GM18511 (cell line): ENCODE measurements at regions not wholly inside any gene's neighbourhood (a gene's known extent, or its start where the extent isn't known, plus 50 kb on each side); places are given as distances from the start of the nearest gene placed in this dataset.
"Not testable (repeated sequence)": the region's sequence is repeated elsewhere in the genome, so short reads cannot be mapped to it uniquely, and the experiment has no call there.

Source experiments
- ATAC-seq: cut with Tn5 transposase; IDR thresholded peaks from one replicate; pipeline ENCODE4 v1.9.1; 2021; ENCODE audit warnings: mild to moderate bottlenecking, moderate library complexity; ENCODE audit not compliant: unreplicated experiment

DNA sequence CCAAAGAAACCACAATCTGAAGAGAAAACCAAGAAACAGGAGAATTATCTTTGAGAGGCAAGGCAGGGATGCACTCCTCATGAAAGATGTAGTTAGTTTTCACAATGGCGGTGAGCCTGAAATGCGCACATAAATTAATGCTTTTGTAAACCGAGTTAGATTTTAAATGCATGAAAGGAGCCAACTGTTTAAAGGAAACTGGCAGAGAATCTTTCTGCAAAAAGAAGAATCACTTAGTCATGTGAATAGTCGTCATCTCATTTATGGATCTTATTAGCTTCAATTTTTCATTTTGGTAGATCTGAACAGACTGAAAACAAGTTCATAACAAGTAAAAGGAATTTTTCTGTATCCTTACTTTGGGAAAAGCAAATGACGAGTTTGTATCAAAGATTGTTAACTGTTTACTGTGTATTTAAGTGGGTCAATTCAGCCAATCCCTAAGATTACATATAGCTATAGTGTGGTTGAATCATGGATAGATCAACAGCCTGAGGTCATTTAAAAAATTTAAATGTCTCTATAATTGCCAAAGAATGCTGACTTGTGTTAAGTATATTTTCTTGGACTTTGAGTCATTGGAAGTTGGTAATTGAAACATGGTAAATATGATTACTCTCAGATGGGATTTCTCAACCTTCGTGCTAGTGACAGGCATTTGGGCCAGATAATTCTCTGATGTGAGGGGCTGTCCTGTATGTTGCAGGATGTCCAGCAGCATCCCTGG lies 226.6 kb upstream of the KAZN start:
- ATAC-seq = no peak

- no peak for ATAC-seq
Observed at GRCh38 chr1:14372526-14372925, 226.0 kb upstream of the KAZN start.

DNA sequence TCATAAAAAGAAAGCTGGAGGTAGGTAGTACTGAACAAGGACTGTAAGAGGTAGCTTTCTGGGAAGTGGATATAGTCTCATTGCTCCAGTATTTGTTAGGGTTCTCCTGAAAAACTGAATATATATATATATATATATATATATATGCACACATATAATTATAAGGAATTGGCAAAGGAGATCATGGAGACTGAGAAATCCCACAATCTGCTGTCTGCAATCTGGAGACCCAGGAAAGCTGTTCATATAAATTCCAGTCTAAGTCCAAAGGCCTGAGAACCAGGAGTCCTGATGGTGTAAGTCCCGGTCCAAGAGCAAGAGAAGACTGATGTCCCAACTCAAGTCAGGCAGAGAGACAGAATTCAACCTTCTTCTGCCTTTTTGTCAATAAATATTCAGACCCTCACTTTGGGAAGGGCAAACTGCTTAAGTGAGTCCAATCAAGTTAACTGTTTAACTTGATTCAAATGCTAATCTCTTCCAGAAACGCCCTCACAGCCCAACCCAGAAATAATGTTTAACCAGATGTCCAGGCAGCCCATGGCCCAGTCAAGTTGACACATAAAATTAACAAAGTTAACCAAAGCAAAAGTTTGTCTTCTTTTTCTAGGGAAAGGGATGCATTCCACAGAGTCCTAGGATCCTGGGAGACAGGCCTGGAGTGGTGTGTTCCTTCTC lies 225.3 kb upstream of the KAZN start:
- no peak for ATAC-seq

DNA sequence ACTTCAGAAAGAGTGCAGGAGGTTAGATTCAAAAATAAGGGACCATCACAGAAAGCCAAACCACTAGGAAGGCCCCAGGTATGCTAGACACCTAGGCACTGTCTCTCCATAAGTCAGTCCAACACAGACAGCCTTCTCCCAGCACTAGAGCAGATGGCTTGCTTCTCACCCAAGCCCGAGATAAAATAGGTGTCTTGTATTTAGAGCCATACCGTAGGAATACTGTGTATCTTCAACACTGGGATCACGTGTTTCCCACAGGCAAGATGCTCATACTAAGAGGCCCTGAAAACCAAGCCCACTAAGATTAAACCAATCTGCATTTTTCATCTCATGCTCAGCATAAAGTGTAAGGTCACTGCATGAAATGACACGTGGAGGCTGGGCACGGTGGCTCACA lies 223.3 kb upstream of the KAZN start:
- ATAC-seq = no peak

- ATAC-seq = no peak
Observed at GRCh38 chr1:14377386-14377785, 221.1 kb upstream of the KAZN start.

GRCh38 chr1:14380408-14380807 lies 218.1 kb upstream of the KAZN start:
- no peak for ATAC-seq

- no peak for ATAC-seq
Observed at GRCh38 chr1:14390816-14391215, 207.7 kb upstream of the KAZN start.

DNA sequence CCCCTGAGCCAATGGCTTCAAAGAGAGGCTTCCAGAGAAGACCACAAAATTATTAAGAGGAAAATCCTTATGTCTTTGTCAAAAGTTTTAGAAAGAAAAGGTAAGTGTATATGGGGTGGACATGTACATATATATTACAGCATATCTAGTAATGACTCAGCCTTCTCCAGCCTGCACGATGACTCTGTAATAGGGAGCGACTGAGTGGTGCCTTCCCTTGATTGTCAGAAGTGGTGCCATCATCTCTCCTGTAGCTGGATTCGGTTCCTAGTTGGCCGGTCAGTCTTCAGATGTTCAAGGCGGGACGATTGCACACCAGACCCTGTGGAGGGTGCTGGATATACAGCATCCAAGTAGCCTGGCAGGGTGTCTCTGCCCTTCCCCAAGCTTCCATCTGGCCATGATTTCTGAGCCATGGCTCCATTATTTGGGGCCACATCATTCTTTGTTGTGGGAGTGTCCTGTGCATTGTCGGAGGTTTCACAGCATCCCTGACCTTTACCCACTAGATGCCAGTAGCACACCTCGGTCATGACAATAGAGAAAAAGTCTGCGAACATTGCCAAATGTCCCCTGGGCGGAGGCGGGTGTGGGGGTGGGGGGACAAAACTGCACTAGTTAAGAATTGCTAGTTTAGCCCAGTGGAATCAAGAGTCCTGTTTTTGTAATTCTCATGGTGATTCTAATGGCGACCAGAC lies 206.2 kb upstream of the KAZN start:
- no peak for ATAC-seq

DNA sequence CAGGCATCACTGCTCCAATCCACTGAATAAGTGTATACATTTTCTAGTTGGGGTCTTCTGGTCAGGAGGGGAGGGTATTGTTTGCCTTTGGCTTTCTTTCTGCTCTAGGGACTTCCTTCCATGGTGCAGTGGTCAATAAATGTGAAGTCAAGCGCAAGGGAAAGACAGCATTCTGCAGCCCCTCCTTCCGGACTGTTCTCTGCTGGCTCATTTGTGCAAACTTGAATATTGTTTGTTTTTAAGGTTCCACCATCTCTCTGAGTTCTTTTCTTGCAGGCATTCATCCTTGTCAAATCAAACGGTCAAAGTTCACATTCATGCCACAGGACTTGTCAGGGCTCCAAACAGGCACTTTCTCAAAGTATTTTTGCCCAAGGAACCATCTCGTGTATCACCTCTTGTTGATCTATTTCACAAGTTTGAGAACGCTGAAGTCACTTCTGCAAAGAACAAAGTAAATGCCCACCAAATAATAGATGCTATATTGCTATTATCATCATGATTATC lies 205.6 kb upstream of the KAZN start:
- no peak for ATAC-seq

DNA sequence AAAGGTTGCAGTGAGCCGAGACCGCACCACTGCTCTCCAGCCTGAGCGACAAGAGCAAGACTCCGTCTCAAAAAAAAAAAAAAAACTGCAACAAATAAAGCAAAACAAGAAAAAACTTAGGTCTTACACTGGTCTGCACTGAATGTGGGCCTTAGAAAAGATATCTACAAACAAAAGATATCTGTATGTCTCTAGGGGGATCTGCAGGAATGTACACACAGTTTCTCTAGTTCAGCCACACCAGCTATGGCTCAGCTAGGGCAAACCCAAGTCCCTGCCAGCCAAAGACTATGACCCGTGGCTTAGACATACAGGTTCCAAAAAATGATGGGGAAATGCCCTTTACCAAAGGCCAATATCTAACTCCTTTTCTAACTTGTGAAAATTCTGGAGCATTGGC lies 202.4 kb upstream of the KAZN start:
- ATAC-seq = no peak

DNA sequence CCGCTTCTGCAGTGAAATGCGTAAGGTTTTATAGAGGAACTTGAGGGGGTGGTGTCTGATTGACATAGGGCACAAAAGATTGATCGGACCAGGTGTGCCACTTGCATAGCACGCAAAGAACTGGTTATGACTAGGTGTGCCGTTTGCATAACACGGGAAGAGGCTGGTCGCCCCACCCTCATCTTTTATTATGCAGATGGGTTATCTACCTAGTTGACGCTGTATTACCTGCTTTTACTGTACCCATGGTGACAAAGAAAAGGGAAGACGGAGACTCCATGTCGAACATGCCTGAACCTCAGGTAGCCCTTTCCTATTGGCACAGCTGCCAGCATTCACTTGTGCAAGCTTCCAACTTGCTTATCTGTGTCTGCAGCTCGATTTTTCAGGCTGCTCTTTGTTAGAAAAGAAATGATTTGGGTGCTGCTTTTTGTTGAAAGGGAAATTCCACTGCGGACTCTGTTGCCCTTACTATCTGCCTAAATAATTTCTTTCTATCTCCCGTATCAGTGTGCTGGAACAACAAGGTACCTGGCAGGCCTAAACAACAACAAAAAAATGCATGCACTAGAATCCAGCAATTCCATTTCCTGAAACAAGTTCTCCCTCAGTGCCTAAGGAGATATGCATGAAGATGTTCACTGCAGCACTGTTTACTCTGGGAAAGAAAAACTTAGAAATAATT lies 194.4 kb upstream of the KAZN start:
- no peak for ATAC-seq

DNA sequence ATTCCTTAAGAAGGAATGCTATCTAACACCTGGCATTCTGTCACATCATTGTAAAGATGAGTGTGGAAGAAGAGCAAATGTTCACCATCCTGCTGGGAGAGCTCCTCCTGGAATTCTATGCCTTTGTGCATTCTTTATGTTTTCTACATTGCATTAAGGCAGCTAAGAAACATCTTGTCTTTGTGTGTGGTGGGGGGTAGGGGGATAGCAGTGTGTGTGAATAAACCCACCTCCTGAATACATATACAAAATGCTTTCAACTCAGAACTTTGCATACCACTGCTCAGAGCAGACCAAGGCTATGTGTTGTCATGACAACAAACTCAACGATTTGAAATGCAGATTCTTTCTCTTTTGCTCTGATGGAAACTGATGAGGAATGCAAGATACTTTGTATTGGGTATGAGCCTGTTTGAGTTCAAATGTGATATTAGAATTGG lies 193.6 kb upstream of the KAZN start:
- ATAC-seq = no peak

DNA sequence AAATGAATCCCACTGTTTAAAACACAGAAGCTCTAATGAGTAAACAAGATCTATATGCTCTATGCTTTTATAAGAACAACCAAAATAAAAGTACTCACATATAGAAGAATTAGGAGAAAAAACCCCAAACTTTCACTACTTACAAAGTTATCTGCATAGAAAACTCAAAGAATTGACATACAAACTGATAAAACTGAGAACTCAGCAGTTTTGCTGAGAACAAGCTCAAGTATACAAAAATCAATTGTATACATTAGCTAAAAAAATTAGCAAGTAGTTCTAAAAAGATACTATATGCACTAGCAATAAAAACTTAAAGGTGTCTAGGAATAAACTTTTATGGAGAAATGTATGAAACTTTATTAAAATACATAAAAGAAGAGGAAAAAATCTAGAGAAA lies 186.2 kb upstream of the KAZN start:
- no peak for ATAC-seq

- no peak for ATAC-seq
Observed at GRCh38 chr1:14413819-14414490, 184.5 kb upstream of the KAZN start.

DNA sequence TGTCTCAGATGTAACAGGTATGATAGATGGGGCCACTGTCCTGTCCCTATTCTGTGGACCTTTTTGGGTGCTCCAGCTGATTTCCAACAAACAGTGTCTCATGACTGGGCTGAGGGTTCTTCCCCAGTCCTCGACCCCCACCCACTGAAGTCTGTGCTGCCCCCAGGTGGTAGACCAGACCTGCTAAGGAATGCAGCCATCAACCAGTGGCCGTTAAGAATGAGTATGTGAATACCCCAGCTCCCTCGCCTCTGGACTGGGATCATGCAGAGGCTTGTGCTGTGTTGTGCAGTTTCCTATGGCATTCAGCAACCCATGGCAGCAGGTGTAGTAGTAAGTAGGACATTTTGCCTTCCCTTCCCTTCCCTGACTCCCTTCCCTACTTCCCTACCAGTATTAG lies 183.1 kb upstream of the KAZN start:
- no peak for ATAC-seq

DNA sequence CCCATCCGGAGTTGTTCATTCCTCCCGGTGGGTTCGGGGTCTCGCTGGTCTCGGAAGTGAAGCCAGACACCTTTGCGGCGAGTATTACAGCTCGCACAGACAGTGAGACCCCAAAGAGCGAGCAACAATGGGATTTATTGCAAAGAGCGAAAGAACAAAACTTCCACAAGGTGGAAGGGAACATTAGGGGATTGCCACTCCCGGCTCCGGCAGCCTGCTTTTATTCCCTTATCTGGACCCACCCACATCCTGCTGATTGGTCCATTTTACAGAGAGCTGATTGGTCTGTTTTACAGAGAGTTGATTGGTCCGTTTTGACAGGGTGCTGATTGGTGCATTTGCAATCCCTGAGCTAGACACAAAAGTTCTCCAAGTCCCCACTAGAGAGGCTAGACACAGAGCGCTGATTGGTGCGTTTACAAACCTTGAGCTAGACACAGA lies 178.7 kb upstream of the KAZN start:
- ATAC-seq = not testable (repeated sequence)

- ATAC-seq = no peak
Observed at GRCh38 chr1:14420686-14421085, 177.8 kb upstream of the KAZN start.

DNA sequence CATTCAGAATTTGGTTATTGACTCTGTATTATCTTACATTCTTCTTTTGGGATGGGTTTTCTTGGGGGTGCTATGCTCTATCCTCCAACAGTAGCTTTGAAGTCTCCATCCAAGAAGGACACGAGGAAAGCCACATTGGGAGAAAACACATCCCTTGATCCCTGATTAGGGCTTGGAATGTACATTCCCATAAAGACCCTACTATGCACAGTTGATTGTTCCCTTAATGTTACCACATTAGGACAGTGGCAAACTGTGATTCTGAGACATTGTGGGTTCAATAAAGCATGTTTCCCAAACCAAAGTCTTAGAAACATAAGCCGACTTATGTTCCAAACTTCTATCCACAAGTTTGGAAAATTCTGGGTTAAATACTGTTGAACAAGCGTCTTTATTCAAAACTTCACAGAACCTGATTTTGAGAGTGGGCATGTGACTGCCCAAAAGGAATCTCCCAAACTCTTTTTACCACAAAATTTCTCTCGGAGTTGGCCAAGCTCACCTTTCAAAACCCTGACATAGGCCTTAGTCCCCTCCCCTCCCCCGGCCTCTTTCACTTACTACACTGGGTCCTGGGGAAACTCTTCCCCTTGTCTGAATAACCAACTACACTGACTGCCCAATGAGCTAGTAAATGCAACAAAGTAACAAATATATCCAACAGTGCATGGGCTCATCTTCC lies 177.0 kb upstream of the KAZN start:
- ATAC-seq = no peak

GRCh38 chr1:14421977-14422609 lies 176.4 kb upstream of the KAZN start:
- ATAC-seq = no peak
